Esophagus squamous epithelium (tissue), 5 donors: ENCODE measurements at regions not wholly inside any gene's neighbourhood (a gene's known extent, or its start where the extent isn't known, plus 50 kb on each side); places are given as distances from the start of the nearest gene placed in this dataset.

ENCODE experiments used
- DNase-seq: peaks from one replicate; lab custom pipeline; 2025; lab: John Stamatoyannopoulos, UW
- H3K27ac ChIP-seq, 4 donors: fragments of 200-600 bp; sonication (generic); one replicate each; pipeline ENCODE4 v1.5.1; 2016 to 2019; ENCODE audit warnings: mild to moderate bottlenecking in 1 of 4
- H3K27me3 ChIP-seq, 4 donors: fragments of 200-600 bp; sonication (generic); 1 replicate in 3 of 4; 2 replicates in 1 of 4; pipeline versions ENCODE4 v1.5.1 to v1.6.0; 2017 to 2021; ENCODE audit warnings: antibody characterized with exemption in 1 of 4
- H3K36me3 ChIP-seq, 3 donors: fragments of 200-600 bp; sonication (generic); one replicate each; pipeline ENCODE4 v1.5.1; 2016 to 2019
- H3K4me1 ChIP-seq, 3 donors: fragments of 200-600 bp; sonication (generic); one replicate each; pipeline ENCODE4 v1.5.1; 2017 to 2019
- H3K4me3 ChIP-seq, 4 donors: fragments of 200-600 bp; sonication (generic); 1 replicate in 3 of 4; 2 replicates in 1 of 4; pipeline ENCODE4 v1.5.1; 2016 to 2019; ENCODE audit warnings: mild to moderate bottlenecking in 2 of 4, moderate library complexity in 1 of 4
- H3K9me3 ChIP-seq, 3 donors: fragments of 200-600 bp; sonication (generic); one replicate each; pipeline ENCODE4 v1.5.1; 2016 to 2019
- POLR2A ChIP-seq, 4 donors: fragments of 450-650 bp; IDR thresholded peaks; one replicate each; pipeline ENCODE4 v1.6.1; 2017; ENCODE audit warnings: antibody characterized with exemption in 4 of 4, mild to moderate bottlenecking in 4 of 4, moderate library complexity in 3 of 4
- WGBS, 2 donors: methylation state at CpG; one replicate each; pipeline ENCODE4 v1.1.5; 2018; 5-methylcytosine and 5-hydroxymethylcytosine counted together
- intact Hi-C: fragments of 100-400 bp; cut with DNase I; formaldehyde crosslinking; loops from one replicate; pipeline ENCODE4 v1.15.0; 2022
- TF ChIP-seq, protein P1 (sequence below), 6 experiments: fragments of 450-650 bp in 4 of 6; fragments of 200-600 bp in 2 of 6; sonication (generic) in 2 of 6; IDR thresholded peaks; one replicate each; pipeline ENCODE4 v1.5.1; 2016 to 2019; ENCODE audit warnings: antibody characterized with exemption in 6 of 6, mild to moderate bottlenecking in 4 of 6, moderate library complexity in 4 of 6
- donor health status: DM: yes; HTN: yes; CAD: no.

DNA sequence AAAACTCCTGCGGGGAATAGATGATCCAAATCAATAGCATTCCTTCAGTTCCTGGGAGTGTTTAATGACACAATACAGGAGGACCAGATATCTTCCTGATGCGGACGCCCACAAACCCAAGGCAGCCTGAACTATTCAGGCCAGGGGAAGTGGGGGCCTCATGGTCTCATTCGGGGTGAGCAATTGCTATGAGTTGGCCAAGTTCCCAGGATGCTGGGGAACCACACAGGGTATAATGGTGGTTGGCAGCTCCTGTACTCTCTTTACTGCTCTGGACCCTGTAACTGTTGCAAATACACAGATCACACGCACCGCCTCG lies 401.2 kb downstream of the IRS2 start:
- Histone ChIP-seq H3K4me3 (no peak overlapping the region), H3K27me3 (no peaks in the 10 kb centered on the region), H3K27ac (no peak overlapping the region), H3K4me1 (no peaks in the 10 kb centered on the region), H3K9me3 (no peaks in the 10 kb centered on the region), H3K36me3 (no peaks in the 10 kb centered on the region)
- WGBS, 2 donors, result 63 to 79% methylated on average over 7 of the region's 7 CpGs
- DNase-seq, result no peak
- TF ChIP-seq, protein P1, sequence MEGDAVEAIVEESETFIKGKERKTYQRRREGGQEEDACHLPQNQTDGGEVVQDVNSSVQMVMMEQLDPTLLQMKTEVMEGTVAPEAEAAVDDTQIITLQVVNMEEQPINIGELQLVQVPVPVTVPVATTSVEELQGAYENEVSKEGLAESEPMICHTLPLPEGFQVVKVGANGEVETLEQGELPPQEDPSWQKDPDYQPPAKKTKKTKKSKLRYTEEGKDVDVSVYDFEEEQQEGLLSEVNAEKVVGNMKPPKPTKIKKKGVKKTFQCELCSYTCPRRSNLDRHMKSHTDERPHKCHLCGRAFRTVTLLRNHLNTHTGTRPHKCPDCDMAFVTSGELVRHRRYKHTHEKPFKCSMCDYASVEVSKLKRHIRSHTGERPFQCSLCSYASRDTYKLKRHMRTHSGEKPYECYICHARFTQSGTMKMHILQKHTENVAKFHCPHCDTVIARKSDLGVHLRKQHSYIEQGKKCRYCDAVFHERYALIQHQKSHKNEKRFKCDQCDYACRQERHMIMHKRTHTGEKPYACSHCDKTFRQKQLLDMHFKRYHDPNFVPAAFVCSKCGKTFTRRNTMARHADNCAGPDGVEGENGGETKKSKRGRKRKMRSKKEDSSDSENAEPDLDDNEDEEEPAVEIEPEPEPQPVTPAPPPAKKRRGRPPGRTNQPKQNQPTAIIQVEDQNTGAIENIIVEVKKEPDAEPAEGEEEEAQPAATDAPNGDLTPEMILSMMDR (IDR thresholded peaks at IDR 0.05), result no peak
- TF ChIP-seq POLR2A (IDR thresholded peaks at IDR 0.05), result no peak
- intact Hi-C loops, result no loop called here

DNA sequence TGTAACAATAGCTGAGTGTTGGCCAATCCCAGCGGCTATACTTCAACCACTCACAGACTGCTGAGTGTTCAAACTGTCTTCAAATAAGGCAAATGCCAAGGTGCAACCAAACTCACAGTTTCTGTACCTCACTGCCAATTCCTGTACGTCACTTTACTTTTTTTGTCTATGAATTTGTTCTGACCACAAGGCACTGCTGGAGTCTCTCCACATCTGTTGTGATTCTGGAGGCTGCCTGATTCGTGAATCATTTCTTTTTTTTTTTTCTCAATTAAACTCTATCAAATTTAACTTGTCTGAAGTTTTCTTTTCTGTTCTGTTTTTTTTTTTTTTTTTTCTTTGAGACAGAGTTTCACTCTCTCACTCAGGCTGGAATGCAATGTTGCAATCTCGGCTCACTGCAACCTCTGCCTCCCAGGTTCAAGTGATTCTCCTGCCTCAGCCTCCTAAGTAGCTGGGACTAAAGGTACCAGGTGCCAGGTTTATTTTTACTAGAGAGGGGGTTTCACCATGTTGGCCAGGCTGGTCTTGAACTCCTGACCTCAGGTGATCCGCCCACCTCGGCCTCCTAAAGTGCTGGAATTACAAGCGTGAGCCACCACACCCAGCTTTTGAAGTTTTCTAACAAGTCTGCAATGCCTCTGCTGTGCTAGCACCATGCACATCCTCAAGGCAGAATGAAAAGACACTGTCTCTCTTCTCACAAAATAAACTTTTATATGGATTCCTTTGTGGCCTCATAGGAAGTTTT lies 401.7 kb downstream of the IRS2 start:
- Histone ChIP-seq H3K9me3 (no peaks in the 10 kb centered on the region), H3K27ac (no peak overlapping the region), H3K4me1 (no peaks in the 10 kb centered on the region), H3K36me3 (no peaks in the 10 kb centered on the region), H3K27me3 (no peaks in the 10 kb centered on the region), H3K4me3 (no peak overlapping the region)
- WGBS, 2 donors, result 57 to 60% methylated on average over 6 to 7 of the region's 7 CpGs
- no peak for DNase-seq
- intact Hi-C loops, result no loop called here
- TF ChIP-seq, protein P1 (IDR thresholded peaks at IDR 0.05), result no peak
- TF ChIP-seq POLR2A (IDR thresholded peaks at IDR 0.05), result no peak

DNA sequence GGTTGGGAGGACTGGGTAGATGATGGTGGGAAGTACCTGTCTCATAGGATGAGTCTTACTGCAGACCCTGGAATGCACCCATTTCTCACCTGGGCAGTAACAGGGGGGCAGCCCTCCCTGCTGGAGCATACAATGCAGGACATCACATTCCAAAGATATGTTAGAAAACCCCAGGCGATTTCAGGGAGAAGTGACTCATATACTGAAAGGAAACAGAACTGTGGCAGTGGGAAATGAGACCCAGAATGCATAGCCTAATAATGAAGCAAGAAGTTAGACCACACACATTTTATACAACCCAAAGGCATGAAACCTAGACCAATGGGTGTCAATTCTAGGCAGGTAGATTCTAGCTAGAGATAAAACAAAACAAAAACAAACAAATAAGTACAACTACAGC lies 402.7 kb downstream of the IRS2 start:
- Histone ChIP-seq H3K4me1 (no peaks in the 10 kb centered on the region), H3K27me3 (no peaks in the 10 kb centered on the region), H3K4me3 (no peak overlapping the region), H3K36me3 (no peaks in the 10 kb centered on the region), H3K9me3 (no peaks in the 10 kb centered on the region), H3K27ac (no peak overlapping the region)
- no peak for TF ChIP-seq POLR2A (IDR thresholded peaks at IDR 0.05)
- TF ChIP-seq, protein P1 (IDR thresholded peaks at IDR 0.05), result no peak
- 53 to 64% methylated on average over 1 of the region's 1 CpG for WGBS, 2 donors
- no peak for DNase-seq
- intact Hi-C loops, result no loop called here

DNA sequence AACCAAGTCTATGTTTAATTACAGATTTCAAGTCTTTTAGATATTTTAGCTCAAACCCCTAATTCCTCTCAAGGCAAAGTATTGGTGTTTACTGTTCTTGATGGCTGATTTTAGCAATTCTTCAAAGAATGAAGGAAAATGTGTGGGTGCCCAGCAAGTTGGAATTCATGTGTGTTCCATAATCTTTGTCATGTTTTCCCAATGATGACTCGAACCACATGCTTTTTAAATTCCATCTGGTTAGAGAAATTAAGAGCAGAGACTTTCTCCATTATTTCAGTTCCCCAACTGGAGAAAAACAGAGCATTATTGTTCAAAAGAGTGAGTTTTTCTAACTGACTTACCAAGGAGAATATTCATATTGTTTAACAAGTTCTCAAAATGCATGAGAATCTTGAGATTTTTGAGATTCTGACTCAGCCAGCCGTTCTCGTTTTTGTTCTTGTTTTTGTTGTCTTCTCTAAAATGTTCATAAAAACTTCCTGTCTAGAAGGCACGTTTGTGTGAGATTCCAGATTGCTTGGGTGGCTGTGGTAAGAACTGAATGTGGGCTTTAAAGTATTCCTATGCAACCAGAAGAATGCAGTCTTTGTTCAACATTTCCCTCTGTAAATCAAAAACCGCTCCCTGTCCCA lies 404.7 kb downstream of the IRS2 start:
- TF ChIP-seq POLR2A (IDR thresholded peaks at IDR 0.05), result no peak
- TF ChIP-seq, protein P1 (IDR thresholded peaks at IDR 0.05), result no peak
- Histone ChIP-seq H3K36me3 (no peaks in the 10 kb centered on the region), H3K4me1 (no peaks in the 10 kb centered on the region), H3K27ac (no peak overlapping the region), H3K27me3 (no peaks in the 10 kb centered on the region), H3K9me3 (no peaks in the 10 kb centered on the region), H3K4me3 (no peak overlapping the region)
- whole genome bisulfite sequencing, 2 donors, result 43 to 51% methylated on average over 5 of the region's 5 CpGs
- DNase-seq, result no peak
- intact Hi-C loops, result no loop called here

DNA sequence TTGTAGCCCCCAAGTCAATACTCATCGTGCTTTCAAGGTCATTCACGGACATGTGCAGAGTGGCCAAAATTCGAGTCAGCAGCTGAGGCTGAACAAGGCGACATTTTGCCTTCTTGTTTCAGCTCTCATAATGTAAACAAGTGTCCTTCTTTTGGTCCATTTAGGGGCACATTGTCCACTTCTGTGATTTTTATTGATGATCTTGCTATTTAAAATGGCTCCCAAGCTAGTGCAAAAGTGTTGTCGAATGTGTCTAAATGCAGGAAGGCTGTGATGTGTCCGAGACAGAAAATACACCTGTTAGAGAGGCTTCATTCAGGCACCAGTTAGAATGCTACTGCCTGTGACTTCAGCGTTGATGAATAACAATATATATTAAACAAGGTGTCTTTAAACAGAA lies 405.9 kb downstream of the IRS2 start:
- no peak overlapping the region for H3K4me3 ChIP-seq
- no peak for DNase-seq
- no peaks in the 10 kb centered on the region for H3K4me1 ChIP-seq
- intact Hi-C loops, result no loop called here
- 80 to 86% methylated on average over 7 of the region's 7 CpGs for WGBS, 2 donors
- no peak overlapping the region for H3K27ac ChIP-seq
- no peaks in the 10 kb centered on the region for H3K27me3 ChIP-seq
- TF ChIP-seq POLR2A (IDR thresholded peaks at IDR 0.05), result no peak
- TF ChIP-seq, protein P1 (IDR thresholded peaks at IDR 0.05), result no peak
- no peaks in the 10 kb centered on the region for H3K36me3 ChIP-seq
- no peaks in the 10 kb centered on the region for H3K9me3 ChIP-seq
